Activated T-cell treated with anti-CD3 and anti-CD28 coated beads, Interleukin-2, amount 50 U/mL, for 24 hours (primary cell): ENCODE measurements at regions not wholly inside any gene's neighbourhood (a gene's known extent, or its start where the extent isn't known, plus 50 kb on each side); places are given as distances from the start of the nearest gene placed in this dataset.
"Not testable (repeated sequence)": the region's sequence is repeated elsewhere in the genome, so short reads cannot be mapped to it uniquely, and the experiment has no call there.

ENCODE experiments used
- DNase-seq: peaks from one replicate; pipeline ENCODE4 v3.0.0-alpha.2; 2020
- H3K27ac Mint-ChIP-seq: 2 replicates; pipeline ENCODE4 v1.8.0; 2020; ENCODE audit warnings: mild to moderate bottlenecking, mixed read lengths
- H3K27me3 Mint-ChIP-seq: 2 replicates; pipeline ENCODE4 v1.8.0; 2020; ENCODE audit warnings: mixed read lengths
- H3K36me3 Mint-ChIP-seq: 2 replicates; pipeline ENCODE4 v1.8.0; 2020; ENCODE audit warnings: low read depth, mixed read lengths
- H3K4me1 Mint-ChIP-seq: 2 replicates; pipeline ENCODE4 v1.8.0; 2020; ENCODE audit warnings: low read depth, mixed read lengths
- H3K4me3 Mint-ChIP-seq: 2 replicates; pipeline ENCODE4 v1.8.0; 2020; ENCODE audit warnings: mild to moderate bottlenecking, moderate library complexity, mixed read lengths
- H3K9me3 Mint-ChIP-seq: 2 replicates; pipeline ENCODE4 v1.8.0; 2020; ENCODE audit warnings: mixed read lengths

DNA sequence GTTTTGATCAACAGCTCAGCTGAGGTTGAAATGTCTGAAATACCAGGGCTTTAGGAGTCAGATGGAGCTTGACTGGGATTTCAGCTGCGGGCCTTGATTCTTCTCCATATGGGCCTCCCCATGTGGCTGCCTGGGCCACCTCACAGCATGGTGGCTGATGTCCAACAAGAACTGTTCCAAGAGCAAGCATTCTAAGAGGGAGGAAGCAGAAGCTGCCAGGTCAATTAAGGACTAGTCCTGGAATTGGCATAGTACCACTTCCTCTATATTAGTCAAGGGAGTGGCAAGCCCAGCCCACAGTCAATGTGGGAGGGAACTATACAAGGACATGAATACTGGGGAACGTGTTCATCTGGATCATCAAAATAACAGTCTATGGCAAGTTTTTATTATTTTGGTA lies 181.7 kb upstream of the ANKRD28 start:
- no peak for DNase-seq
- Mint-ChIP-seq H3K4me1 (no peaks in the 10 kb centered on the region), H3K27ac (no peak overlapping the region), H3K9me3 (no peaks in the 10 kb centered on the region), H3K27me3 (peaks cover 3% of the 10 kb centered on the region), H3K4me3 (no peak overlapping the region), H3K36me3 (no peaks in the 10 kb centered on the region)

DNA sequence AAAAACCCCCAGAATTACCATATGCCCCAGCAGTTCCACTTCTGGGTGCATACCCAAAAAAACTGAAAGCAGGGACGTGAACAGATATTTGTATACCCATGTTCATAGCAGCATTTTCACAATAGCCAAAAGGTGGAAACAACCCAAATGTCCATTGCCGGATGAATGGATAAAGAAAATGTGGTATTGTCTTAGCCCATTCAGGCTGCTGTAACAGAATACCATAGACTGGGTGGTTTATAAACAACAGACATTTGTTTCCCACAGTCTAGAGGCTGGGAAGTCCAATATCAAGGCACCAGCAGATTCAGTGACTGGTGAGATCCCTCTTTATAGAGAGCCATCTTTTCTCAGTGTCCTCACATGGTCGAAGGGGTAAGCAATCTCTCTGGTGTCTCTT lies 182.1 kb upstream of the ANKRD28 start:
- no peaks in the 10 kb centered on the region for H3K36me3 Mint-ChIP-seq

GRCh38 chr3:15982243-15982642 lies 184.5 kb upstream of the ANKRD28 start:
- H3K4me1 Mint-ChIP-seq, result no peaks in the 10 kb centered on the region
- peaks cover 6% of the 10 kb centered on the region for H3K9me3 Mint-ChIP-seq

More for the DNA sequence above, 182.1 kb upstream of the ANKRD28 start:
- Mint-ChIP-seq H3K4me1 (no peaks in the 10 kb centered on the region), H3K9me3 (no peaks in the 10 kb centered on the region), H3K4me3 (no peak overlapping the region), H3K27me3 (no peaks in the 10 kb centered on the region), H3K27ac (no peak overlapping the region)
- DNase-seq, result no peak

DNA sequence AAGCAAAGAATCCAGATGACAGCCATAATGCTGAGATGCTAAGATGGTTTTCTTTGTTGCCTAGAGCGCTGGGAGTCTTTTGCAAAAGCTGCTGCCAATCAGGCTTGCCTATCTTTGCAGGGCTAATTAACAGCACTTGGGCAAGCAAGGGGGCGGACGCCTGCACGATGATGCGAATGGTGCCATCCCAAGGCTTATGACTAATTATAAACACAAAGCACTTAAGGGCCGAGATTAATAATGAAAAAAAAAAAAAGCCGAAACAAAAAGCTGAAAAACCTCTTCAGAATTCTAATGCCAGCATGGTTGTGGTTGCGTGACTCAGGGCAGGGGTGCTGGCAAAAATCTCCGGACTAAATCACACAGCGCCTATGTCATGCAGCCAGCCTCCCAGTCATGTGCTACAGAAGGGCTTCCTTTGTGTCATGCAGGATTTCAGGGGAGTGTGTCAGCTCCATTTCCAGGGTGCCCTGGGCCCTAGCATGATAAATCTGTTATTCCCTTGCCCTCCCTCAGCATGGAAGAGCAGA lies 185.0 kb upstream of the ANKRD28 start:
- no peak overlapping the region for H3K27ac Mint-ChIP-seq
- DNase-seq, result no peak
- H3K4me3 Mint-ChIP-seq, result no peak overlapping the region
- no peaks in the 10 kb centered on the region for H3K27me3 Mint-ChIP-seq
- H3K36me3 Mint-ChIP-seq, result no peaks in the 10 kb centered on the region
- H3K4me1 Mint-ChIP-seq, result no peaks in the 10 kb centered on the region
- H3K9me3 Mint-ChIP-seq, result peaks cover 10% of the 10 kb centered on the region

More at GRCh38 chr3:15982243-15982642, 184.5 kb upstream of the ANKRD28 start:
- H3K27me3 Mint-ChIP-seq, result no peaks in the 10 kb centered on the region
- H3K27ac Mint-ChIP-seq, result no peak overlapping the region
- H3K36me3 Mint-ChIP-seq, result no peaks in the 10 kb centered on the region
- DNase-seq, result no peak
- H3K4me3 Mint-ChIP-seq, result no peak overlapping the region

DNA sequence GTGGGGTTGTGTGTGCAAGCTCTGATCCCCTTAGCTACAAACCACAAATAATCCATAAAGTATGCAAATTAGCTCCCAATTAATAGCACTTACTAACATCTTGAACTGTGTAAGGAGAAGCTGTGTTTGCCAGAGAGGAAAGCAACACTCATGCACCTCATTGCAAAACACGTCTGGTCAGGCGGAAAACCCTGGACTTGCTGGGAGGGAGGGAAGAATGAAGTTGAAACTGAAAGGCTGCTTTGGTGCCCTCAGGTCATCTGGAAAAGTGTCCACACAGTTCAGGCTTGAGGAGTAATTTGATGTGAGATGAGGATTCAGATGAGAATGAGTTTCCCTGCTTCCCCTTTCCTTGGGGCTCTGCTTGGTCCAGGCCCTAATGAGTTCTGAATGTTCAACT lies 185.5 kb upstream of the ANKRD28 start:
- Mint-ChIP-seq H3K4me1 (no peaks in the 10 kb centered on the region), H3K27ac (no peak overlapping the region), H3K4me3 (no peak overlapping the region), H3K9me3 (peaks cover 10% of the 10 kb centered on the region), H3K36me3 (no peaks in the 10 kb centered on the region), H3K27me3 (no peaks in the 10 kb centered on the region)
- DNase-seq, result no peak

GRCh38 chr3:15983693-15984092 lies 185.9 kb upstream of the ANKRD28 start:
- Mint-ChIP-seq H3K4me1 (no peaks in the 10 kb centered on the region), H3K27me3 (no peaks in the 10 kb centered on the region), H3K36me3 (peaks cover 2% of the 10 kb centered on the region), H3K9me3 (peaks cover 14% of the 10 kb centered on the region), H3K4me3 (no peak overlapping the region), H3K27ac (no peak overlapping the region)
- DNase-seq, result no peak

DNA sequence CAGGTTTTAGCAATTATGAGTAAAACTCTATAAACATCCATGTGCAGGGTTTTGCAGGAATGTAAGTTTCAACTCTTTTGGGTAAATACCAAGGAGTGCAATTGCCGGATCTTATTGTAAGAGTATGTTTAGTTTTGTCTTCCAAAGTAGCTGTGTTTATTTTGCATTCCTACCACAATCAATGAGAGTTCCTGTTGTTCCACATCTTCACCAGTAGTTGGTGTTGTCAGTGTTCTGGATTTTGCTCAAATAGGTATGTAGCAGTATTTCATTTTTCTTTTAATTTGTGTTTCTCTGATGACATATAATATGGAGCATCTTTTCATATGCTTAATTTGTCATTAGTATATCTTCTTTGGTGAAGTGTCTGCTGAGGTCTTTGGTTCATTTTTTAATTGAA lies 185.1 kb upstream of the GALNT15 start:
- Mint-ChIP-seq H3K4me3 (no peak overlapping the region), H3K27me3 (peaks cover 5% of the 10 kb centered on the region), H3K36me3 (peaks cover 2% of the 10 kb centered on the region), H3K27ac (no peak overlapping the region), H3K4me1 (no peaks in the 10 kb centered on the region), H3K9me3 (peaks cover 20% of the 10 kb centered on the region)
- DNase-seq, result no peak

- H3K27me3 Mint-ChIP-seq, H3K36me3 Mint-ChIP-seq, H3K4me3 Mint-ChIP-seq, H3K27ac Mint-ChIP-seq, DNase-seq, H3K4me1 Mint-ChIP-seq: not testable (repeated sequence)
- peaks cover 11% of the 10 kb centered on the region for H3K9me3 Mint-ChIP-seq
Observed at GRCh38 chr3:15993660-15994059, 180.8 kb upstream of the GALNT15 start.

GRCh38 chr3:15996496-15996895 lies 178.0 kb upstream of the GALNT15 start:
- H3K4me1 Mint-ChIP-seq, H3K9me3 Mint-ChIP-seq, H3K4me3 Mint-ChIP-seq, H3K36me3 Mint-ChIP-seq, H3K27me3 Mint-ChIP-seq, DNase-seq, H3K27ac Mint-ChIP-seq: not testable (repeated sequence)

DNA sequence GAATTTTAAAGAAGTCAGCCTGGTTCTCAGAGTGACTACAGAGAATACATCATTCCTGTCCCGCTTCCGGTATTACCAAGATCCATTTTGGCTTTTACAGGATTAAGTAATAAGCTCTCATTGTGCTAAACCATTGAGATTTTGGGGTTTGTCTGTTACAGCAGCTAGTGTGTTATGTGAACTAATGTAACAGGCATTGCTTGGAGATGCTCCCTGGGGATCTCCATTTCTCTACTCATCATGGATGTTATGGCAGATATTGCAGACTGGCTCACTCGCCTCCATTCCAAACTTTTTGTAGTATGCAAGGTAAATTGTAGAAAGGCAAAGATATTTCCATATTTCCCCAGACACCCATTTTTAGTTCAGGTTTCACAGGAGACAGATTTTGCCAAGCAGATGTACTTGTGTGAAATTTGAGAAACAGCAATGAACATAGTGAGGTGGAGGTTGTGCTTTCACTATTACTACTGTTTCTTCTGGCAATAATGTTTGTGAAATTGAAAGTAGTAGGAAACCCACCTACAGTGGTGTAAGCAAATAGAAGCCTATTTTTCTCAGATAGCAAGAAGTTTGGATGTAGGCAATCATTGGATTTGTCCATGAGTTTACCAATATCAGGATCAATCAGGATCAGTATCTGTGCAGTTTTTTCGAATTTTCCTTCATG lies 177.1 kb upstream of the GALNT15 start:
- H3K36me3 Mint-ChIP-seq, result no peaks in the 10 kb centered on the region
- H3K27me3 Mint-ChIP-seq, result peaks cover 2% of the 10 kb centered on the region
- H3K4me1 Mint-ChIP-seq, result peaks cover 6% of the 10 kb centered on the region
- H3K4me3 Mint-ChIP-seq, result no peak overlapping the region
- H3K27ac Mint-ChIP-seq, result no peak overlapping the region
- peaks cover 7% of the 10 kb centered on the region for H3K9me3 Mint-ChIP-seq
- DNase-seq, result no peak

DNA sequence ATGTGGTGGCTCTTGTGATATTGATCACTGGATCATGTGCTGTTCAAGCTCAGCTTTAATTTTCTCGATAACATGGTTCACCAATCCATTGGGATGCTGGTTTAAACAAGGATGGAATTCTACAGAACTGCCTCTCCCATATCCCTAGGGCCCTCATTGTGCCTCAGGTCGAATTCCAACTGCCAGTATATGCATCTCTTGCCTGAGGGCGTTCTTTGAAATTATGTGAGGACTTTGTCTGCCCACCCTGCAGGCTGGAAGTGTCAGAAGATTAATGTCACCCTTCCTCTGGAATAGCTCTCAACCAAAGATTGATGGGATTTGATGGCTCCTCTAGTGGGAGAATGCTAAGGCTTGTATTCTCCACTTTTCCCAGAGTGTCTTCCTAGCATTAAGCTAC lies 175.6 kb upstream of the GALNT15 start:
- H3K4me1 Mint-ChIP-seq, result peaks cover 6% of the 10 kb centered on the region
- peaks cover 2% of the 10 kb centered on the region for H3K27me3 Mint-ChIP-seq
- peaks cover 5% of the 10 kb centered on the region for H3K9me3 Mint-ChIP-seq
- no peak overlapping the region for H3K27ac Mint-ChIP-seq
- no peak overlapping the region for H3K4me3 Mint-ChIP-seq
- no peak for DNase-seq
- H3K36me3 Mint-ChIP-seq, result no peaks in the 10 kb centered on the region

DNA sequence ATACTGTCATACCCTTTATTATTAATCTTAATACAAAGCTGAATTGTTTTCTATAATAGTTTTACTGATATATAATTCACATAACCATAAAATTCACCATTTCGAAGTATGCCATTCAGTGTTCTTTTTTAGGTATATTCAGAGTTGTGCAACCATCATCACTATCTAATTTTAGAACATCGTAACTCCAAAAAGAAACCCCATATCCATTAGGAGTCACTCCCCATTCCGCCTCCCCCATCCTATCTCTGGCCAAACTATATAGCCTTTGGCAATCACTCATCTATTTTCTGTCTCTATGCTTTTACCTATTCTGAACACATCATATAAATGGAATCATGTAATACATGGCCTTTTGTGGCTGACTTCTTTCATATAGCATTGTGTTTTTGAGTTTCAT lies 169.7 kb upstream of the GALNT15 start:
- no peak overlapping the region for H3K27ac Mint-ChIP-seq
- H3K36me3 Mint-ChIP-seq, result no peaks in the 10 kb centered on the region
- DNase-seq, result no peak
- no peaks in the 10 kb centered on the region for H3K4me1 Mint-ChIP-seq
- peaks cover 22% of the 10 kb centered on the region for H3K9me3 Mint-ChIP-seq
- H3K27me3 Mint-ChIP-seq, result peaks cover 19% of the 10 kb centered on the region
- H3K4me3 Mint-ChIP-seq, result no peak overlapping the region

- Mint-ChIP-seq H3K36me3 (no peaks in the 10 kb centered on the region), H3K27ac (no peak overlapping the region), H3K9me3 (peaks cover 19% of the 10 kb centered on the region), H3K27me3 (peaks cover 24% of the 10 kb centered on the region), H3K4me1 (no peaks in the 10 kb centered on the region), H3K4me3 (no peak overlapping the region)
- no peak for DNase-seq
Observed at GRCh38 chr3:16011376-16011775, 163.1 kb upstream of the GALNT15 start.

- Mint-ChIP-seq H3K27me3 (peaks cover 17% of the 10 kb centered on the region), H3K27ac (no peak overlapping the region), H3K9me3 (peaks cover 14% of the 10 kb centered on the region), H3K4me3 (no peak overlapping the region), H3K36me3 (no peaks in the 10 kb centered on the region), H3K4me1 (no peaks in the 10 kb centered on the region)
- DNase-seq, result no peak
Observed at GRCh38 chr3:16012086-16012485, 162.4 kb upstream of the GALNT15 start.

GRCh38 chr3:16013568-16013967 lies 160.9 kb upstream of the GALNT15 start:
- no peak overlapping the region for H3K27ac Mint-ChIP-seq
- peaks cover under 1% of the 10 kb centered on the region for H3K9me3 Mint-ChIP-seq
- no peak for DNase-seq
- no peaks in the 10 kb centered on the region for H3K4me1 Mint-ChIP-seq
- no peak overlapping the region for H3K4me3 Mint-ChIP-seq
- no peaks in the 10 kb centered on the region for H3K36me3 Mint-ChIP-seq
- peaks cover 8% of the 10 kb centered on the region for H3K27me3 Mint-ChIP-seq

DNA sequence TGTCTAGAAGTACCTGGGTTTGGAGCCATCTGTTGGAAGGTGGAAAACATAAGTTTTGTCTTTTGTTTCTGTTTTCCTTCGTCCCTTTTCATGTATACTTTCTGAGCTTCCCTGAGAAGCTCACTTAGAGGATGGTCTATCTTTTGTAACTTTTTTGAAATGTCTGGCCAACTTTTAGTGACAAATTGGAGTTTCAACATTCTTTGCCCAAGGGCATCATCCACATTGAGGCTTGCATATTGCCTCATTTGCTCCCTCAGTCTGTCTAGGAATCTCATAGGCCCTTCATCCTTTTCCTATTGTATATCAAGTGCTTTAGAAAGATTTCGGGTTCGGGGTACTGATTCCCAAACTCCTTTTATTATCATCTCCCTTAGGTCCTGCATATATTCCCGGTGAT lies 152.7 kb upstream of the GALNT15 start:
- not testable (repeated sequence) for DNase-seq, H3K27ac Mint-ChIP-seq, H3K4me1 Mint-ChIP-seq, H3K36me3 Mint-ChIP-seq, H3K9me3 Mint-ChIP-seq, H3K27me3 Mint-ChIP-seq, H3K4me3 Mint-ChIP-seq
